Iris pigment epithelial cell (primary cell): ENCODE measurements at regions not wholly inside any gene's neighbourhood (a gene's known extent, or its start where the extent isn't known, plus 50 kb on each side); places are given as distances from the start of the nearest gene placed in this dataset.

Experiments used
- DNase-seq: peaks from one replicate; pipeline ENCODE4 v3.0.0-alpha.2; 2011; ENCODE audit warnings: low read depth

- DNase-seq: peak; percentile 7
Measured at GRCh38 chr12:20194171-20194570, 174.2 kb upstream of the PDE3A start.

- DNase-seq: no peak
Measured at GRCh38 chr12:20196767-20197166, 171.6 kb upstream of the PDE3A start.

GRCh38 chr12:20197411-20197810 lies 170.9 kb upstream of the PDE3A start:
- no peak for DNase-seq

- no peak for DNase-seq
Measured at GRCh38 chr12:20199780-20200179, 168.6 kb upstream of the PDE3A start.

GRCh38 chr12:20201733-20202132 lies 166.6 kb upstream of the PDE3A start:
- no peak for DNase-seq

GRCh38 chr12:20205854-20206253 lies 162.5 kb upstream of the PDE3A start:
- no peak for DNase-seq

GRCh38 chr12:20206410-20206809 lies 161.9 kb upstream of the PDE3A start:
- no peak for DNase-seq

- DNase-seq: no peak
Measured at GRCh38 chr12:20210621-20211215, 157.6 kb upstream of the PDE3A start.

GRCh38 chr12:20211541-20211940 lies 156.8 kb upstream of the PDE3A start:
- no peak for DNase-seq

GRCh38 chr12:20211981-20212421 lies 156.3 kb upstream of the PDE3A start:
- peak; percentile 15 for DNase-seq

- peak; percentile 98 for DNase-seq
Measured at GRCh38 chr12:20212658-20213555, 155.4 kb upstream of the PDE3A start.

- DNase-seq: peak; percentile 40
Measured at GRCh38 chr12:20213723-20214625, 154.4 kb upstream of the PDE3A start.

GRCh38 chr12:20220339-20220738 lies 148.0 kb upstream of the PDE3A start:
- DNase-seq: peak; percentile 63

GRCh38 chr12:20232931-20233675 lies 135.2 kb upstream of the PDE3A start:
- DNase-seq: no peak

GRCh38 chr12:20234474-20234873 lies 133.9 kb upstream of the PDE3A start:
- no peak for DNase-seq

- DNase-seq: no peak
Measured at GRCh38 chr12:20237091-20237490, 131.2 kb upstream of the PDE3A start.

GRCh38 chr12:20245491-20245890 lies 122.8 kb upstream of the PDE3A start:
- DNase-seq: no peak

GRCh38 chr12:20248646-20249045 lies 119.7 kb upstream of the PDE3A start:
- no peak for DNase-seq

- no peak for DNase-seq
Measured at GRCh38 chr12:20250761-20251160, 117.6 kb upstream of the PDE3A start.

- no peak for DNase-seq
Measured at GRCh38 chr12:20257311-20257710, 111.0 kb upstream of the PDE3A start.

GRCh38 chr12:20259786-20260185 lies 108.6 kb upstream of the PDE3A start:
- no peak for DNase-seq

GRCh38 chr12:20260851-20261250 lies 107.5 kb upstream of the PDE3A start:
- peak; percentile 25 for DNase-seq
